GM19043 (cell line): ENCODE measurements at regions not wholly inside any gene's neighbourhood (a gene's known extent, or its start where the extent isn't known, plus 50 kb on each side); places are given as distances from the start of the nearest gene placed in this dataset.

Experiments
- ATAC-seq: cut with Tn5 transposase; IDR thresholded peaks from one replicate; pipeline ENCODE4 v1.9.1; 2021; ENCODE audit warnings: low read depth; ENCODE audit not compliant: unreplicated experiment

- no peak for ATAC-seq
These were observed 138.3 kb downstream of the TOMM20 start for GRCh38 chr1:234990328-234990675.

GRCh38 chr1:234989479-234990327 lies 138.9 kb downstream of the TOMM20 start:
- ATAC-seq: no peak

GRCh38 chr1:234989019-234989418 lies 139.6 kb downstream of the TOMM20 start:
- no peak for ATAC-seq

- no peak for ATAC-seq
These were observed 140.1 kb downstream of the TOMM20 start for GRCh38 chr1:234988536-234988935.

DNA sequence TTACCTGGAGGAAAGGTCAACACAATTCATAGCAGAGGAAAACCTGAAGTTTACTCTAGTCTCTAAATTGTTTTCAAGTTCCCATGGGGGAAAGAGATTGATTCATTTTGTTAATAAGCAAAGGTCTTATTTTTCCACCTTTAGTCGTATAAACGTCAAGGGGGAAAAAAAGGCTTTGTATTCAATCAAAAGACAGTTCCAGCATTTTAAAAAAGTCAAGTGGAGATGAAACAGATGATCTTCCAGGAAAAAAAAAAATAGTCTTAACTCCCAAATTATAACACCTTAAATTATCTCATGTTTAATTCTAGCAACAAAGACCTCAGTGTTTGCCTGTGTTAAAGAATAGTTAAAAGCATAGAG lies 140.5 kb downstream of the TOMM20 start:
- ATAC-seq: no peak

DNA sequence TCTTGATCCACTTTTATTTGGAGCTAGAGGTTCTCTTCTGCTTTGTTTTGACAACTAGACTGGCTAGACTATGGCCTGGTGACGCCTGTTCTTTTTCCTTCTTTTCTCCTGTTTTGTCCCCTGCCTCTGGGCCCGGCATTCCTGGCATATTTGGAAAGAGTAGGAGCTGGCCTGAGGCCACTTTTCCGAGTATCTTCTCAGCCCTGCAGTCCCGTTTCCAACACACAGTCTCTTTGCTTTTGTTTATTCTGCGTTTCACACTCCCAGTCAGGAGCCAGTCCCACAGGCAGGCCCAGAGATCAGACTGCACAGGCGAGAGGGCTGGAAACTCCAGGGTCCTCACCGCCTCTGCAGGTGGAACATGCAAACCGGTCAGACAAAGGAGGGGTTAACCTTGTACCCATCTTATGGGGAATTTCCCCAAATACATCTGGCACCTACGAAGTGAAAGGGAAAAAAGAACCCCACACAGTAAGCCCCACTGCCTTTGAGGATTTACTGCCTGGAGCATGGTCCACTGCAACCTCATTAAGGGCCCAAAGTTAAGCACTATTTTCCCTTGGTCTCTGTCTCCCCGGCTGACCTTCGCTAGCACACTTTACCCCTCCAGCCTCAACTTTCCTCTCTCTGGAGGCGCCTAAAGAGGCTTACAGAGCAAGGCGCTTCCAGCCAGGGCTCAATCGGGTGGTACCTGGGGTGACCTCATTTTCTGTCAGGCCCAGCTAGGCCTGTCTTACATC lies 141.1 kb downstream of the TOMM20 start:
- ATAC-seq: peak; percentile 56

GRCh38 chr1:234986750-234987414 lies 141.8 kb downstream of the TOMM20 start:
- no peak for ATAC-seq

- ATAC-seq: no peak
These were observed 142.9 kb downstream of the TOMM20 start for GRCh38 chr1:234985516-234986294.

- ATAC-seq: no peak
These were observed 143.6 kb downstream of the TOMM20 start for GRCh38 chr1:234985007-234985370.

- no peak for ATAC-seq
These were observed 144.9 kb downstream of the TOMM20 start for GRCh38 chr1:234983564-234984238.

DNA sequence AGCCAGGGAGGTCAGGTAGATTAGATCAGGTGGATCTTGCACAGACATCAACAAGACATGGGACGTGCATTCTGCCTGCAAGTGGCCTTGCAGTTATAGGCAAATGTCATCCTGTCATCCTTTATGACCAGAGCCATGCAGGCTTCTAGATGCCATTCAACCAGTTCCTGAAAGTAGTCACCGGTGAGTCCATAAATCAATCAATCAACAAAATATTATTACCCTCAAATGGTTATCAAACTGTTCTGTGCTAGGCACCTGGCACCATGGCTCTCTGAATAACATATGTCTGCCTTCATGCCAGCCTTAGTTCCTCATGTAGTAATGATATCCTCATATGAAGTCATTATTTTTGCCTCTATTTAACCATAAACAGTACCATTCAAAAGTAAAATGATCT lies 146.9 kb downstream of the TOMM20 start:
- no peak for ATAC-seq

DNA sequence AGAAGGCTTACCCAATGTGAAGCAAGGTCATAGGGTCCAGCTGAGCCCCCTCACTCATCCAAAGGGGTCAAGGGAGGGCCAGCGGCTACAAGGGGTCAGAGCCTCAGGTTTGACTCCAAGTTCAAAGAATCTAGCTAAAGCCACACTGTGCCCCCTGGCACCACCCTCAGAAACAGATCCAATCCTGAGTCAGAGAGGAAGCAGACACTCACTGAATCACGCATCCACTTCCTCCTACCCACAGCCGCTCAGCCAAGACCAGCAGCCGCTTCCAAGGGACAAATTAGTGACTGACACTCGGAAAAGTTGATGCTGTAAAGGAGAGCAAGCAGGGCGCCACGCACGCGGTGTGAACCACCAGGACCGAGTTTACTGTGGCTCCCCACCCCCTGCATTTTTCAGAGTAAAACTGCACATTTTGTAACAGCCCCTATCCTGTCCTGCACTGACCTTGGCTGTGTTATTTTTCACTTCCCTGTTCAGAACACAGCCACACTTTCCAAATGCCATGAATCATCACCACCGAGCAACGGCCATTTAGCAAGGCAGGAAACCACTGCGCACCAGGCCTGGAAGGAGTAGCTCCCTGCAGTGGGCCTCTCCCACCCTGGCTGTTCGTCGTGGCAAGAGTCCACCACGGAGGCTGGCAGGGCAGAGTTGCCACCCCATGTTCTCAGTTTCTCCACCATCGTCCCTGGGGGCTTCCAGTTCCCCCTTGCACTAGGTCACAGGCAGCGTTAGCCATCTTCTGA lies 147.8 kb downstream of the TOMM20 start:
- no peak for ATAC-seq

GRCh38 chr1:234980291-234980644 lies 148.4 kb downstream of the TOMM20 start:
- ATAC-seq: no peak

DNA sequence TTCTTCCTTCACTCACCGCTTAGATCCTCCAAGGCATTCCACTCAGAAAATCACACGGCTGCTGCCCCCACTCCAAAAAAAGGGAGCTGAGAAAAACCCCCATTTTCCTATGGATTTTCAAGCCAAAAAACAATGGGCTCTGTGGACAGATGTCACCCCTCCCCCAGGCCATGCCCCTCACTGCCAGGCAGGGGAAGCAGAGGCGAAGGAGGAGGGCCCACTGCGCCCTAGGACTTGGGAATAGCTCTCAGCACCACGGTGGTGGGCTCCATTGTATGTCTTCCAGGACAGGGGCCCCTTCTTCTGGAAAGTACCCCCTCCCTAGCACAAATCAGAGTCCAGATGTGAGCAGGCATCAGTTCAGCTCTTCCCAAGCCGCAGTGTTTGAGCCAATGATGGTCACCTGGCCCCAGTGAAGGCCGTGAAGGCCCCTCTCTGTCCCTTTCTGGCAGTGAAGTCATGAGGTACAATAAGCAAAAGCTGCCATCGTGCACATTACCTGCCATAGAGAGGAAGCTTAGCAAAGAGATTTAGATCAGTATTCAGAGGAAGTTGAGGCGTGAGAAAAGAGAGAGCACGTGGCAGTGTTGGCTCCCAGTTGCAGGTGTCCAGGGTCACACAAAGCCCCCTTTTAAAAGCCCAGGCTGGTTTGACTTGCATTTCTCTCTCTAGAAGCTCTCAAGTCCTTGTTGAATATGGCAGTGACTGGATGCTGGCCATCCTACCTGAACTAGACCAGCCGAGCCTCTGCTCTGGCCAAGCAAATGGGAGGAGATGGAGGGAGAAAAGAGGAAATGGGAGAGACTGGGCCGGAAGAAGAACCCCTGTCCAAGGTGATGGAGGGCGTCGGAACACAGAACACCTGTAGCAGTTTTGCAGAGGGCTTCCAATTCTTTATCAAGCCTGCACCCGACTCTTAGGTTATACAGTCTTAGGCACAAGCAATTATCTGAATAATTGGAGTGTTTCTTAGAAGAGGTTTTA lies 149.0 kb downstream of the TOMM20 start:
- ATAC-seq: no peak

DNA sequence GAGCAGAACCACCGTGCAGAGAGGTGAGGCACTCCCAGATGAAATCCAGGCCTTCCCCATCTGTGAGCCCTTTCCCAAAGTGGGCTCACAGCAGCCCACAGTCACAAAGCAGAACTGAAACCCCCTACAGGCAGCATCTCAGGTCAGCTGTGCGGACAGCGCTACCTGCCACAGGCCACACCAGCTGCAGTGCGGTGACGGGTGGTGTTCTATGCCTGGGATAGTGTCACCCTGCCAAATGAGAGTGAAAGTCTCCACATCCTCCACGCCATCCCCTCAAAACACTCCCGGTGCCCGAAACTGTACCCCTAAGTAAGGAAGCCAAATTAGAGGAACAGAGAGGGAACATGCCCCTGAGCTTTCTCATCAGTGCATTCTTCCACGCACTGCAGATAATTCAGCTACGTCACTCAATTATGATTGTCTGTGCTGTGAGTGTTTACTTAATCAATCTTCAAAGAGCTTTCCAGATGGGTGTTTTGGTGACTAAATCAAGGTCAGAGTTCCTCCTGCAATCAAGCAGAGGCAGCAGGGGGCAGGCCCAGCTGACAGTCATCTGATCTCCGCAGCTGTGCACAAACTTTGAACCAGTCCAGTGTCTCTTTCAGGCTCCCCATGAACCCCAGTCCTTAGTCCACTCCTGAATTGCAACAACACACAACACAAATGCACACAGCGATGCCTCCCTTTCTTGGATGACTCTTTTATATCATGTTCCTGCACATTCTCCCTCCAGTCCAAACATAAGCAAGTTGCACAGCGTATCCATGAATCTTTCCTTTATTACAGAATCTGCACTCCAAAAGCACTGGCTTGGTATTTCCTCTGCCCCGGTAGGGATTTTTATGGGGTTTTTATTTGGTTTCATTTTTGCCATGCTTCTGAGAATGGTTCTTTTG lies 150.0 kb downstream of the TOMM20 start:
- peak; percentile 61 for ATAC-seq

GRCh38 chr1:234977875-234978396 lies 150.7 kb downstream of the TOMM20 start:
- no peak for ATAC-seq
